HG03442 (cell line): ENCODE measurements at regions not wholly inside any gene's neighbourhood (a gene's known extent, or its start where the extent isn't known, plus 50 kb on each side); places are given as distances from the start of the nearest gene placed in this dataset.

Experiments used
- ATAC-seq: cut with Tn5 transposase; IDR thresholded peaks from one replicate; pipeline ENCODE4 v1.9.1; 2021; ENCODE audit warnings: mild to moderate bottlenecking, moderate library complexity; ENCODE audit not compliant: unreplicated experiment

DNA sequence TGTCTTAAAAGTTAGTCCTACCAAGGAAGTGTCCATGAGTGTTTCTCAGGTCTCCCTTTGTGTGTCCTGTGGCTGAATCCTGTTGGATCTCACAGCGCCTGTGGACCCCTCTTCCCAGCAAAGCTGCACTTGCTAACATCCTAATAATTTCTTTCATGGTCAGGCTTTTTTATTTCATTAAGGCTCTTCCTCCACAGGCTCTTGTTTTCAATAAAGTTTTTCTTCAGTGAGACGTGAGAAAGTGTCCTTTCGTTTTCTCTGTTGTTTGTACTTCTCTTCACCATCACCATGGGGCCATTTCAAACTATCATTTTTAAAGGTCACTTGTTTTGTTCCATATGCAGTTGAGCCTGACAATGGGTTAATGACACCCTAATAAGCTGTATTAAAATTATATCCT, 231.5 kb downstream of the LMO4 start:
- no peak for ATAC-seq

DNA sequence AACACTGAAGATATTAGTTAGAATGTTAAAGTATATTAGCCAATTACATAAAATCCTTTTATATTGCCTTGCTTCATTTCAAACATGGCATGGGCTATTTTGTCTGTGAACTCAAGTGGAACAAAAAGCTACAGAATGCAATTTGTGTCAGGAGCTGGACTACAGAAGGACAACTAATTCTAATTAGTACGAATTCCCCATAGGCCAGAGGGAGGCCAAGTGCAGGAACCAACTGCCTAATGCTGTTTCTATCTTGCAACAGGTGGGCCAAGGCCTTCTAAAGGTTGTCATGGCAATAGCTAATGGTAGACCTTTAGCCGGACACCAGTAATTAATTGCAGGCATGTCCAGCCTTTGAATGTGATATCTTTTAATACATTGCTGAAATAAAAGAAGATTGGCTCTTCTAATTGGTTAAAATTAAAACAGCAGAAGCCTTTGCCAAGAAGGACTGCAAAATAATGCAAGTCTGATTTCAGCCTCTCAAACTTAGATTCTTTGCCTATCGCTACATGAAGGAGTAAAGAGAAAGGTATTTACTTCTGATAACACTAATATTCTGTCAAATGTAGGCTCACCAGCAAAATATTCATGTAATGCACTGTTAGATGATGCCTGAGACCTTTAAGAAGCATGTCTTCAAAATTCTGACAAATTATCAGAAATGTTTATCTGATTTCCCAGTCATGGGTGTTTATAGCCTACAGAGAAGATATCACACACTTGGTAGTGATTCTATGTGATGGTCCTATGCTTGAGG, 232.1 kb downstream of the LMO4 start:
- no peak for ATAC-seq

DNA sequence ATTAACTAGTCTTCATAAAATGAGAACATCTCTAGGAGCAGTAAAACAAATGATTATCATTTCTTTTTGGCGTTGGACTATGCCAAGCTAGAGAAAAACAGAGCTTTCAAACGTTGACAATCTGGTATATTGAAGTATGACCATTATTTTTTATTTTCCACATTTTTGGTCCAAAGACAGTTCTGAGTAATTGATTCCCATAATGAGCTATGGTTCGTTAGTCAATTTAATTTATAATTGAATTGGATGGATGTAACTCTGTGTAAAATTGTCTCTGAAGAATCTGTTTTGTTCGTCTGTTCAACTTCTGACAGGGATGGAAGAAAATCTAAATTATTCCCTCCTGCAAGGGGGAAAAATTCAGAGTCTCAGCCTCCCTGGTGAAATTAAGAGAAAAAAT, 234.5 kb downstream of the LMO4 start:
- ATAC-seq, result no peak

DNA sequence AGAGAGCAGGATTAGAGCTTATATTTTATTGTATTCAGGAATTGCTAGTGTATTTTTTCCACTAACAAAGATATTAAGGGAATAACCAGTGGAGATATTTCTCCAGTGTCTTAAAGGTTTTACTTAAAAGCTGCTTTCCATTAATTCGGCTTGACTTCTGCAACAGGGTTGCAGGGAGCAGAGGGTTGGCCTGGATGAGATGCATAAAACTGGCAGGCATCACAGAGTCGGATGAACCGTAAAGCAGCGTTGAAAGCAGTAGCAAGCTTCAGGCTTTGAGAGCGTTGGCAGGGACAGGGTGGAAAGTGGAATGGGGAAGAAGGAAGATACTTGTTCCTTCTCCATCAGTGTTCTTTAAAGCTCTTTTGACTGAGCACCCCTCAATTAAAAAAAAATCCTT, 237.2 kb downstream of the LMO4 start:
- ATAC-seq, result no peak

DNA sequence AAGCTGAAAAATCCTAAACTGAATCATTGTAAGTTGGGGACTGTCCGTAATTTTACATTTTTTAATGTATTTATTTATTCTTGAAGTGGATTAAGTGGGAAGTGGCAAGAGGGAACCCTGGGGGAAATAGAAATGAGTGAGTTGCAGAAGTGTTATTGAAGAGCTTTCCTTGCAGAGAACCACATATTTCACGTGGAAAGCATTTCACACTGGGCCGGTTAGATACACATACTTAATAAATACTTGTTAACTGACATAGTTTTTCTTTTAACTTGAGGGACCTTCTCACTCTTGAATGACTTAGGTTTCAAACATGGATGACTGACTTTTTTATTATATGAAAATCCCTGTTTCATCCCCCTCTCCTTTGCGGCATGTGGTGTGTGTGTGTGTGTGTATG, 239.3 kb downstream of the LMO4 start:
- ATAC-seq, result no peak

DNA sequence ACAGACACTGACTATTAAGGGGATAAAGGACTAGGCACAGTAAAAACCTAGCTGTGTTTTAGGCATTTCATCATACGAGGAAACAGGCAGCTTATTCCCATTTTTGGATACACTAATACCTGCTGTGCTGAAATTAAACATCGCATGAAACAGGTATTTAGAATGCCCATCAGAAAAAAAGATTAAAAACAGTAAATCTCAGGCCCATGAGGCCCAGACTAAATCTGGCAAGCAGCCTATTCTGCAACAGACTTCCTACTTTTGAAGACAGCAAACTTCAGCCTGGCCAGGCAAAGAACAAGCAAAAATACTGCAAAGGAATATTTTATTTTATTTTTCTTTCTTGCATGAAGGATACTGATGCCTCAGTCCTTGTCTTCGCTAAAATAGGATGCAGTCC, 240.2 kb downstream of the LMO4 start:
- ATAC-seq, result no peak

DNA sequence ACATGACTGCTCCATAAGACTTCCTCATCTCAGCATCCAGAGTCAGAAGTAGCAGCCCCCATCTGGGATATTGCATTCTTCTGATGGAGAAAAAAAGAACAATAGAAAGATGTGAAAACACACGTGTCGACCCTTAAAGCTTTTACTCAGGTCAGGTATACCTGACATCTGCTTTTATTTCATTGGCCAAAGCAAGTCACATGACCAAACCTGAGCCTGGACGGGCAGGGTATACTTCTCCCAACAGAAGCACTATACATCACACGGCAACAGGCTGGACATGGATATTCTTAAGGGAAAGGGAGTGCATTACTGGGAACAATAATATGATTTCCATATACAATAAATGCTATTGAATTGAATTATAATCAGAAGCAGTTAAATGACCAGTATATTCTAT, 243.3 kb downstream of the LMO4 start:
- ATAC-seq, result no peak

DNA sequence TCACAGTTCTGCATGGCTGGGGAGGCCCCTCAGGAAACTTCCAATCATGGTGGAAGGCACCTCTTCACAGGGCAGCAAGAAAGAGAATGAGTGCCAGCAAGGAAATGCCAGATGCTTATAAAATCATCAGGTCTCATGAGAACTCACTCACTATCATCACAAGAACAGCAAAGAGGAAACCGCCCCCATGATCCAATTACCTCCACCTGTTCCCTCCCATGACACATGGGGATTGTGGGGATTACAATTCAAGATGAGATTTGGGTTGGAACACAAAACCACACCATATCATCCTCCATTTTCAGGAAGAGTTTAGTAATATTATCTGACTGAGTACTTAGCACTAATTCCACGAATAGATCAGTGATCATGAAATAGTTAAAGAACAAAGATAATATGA, 244.2 kb downstream of the LMO4 start:
- ATAC-seq, result no peak

DNA sequence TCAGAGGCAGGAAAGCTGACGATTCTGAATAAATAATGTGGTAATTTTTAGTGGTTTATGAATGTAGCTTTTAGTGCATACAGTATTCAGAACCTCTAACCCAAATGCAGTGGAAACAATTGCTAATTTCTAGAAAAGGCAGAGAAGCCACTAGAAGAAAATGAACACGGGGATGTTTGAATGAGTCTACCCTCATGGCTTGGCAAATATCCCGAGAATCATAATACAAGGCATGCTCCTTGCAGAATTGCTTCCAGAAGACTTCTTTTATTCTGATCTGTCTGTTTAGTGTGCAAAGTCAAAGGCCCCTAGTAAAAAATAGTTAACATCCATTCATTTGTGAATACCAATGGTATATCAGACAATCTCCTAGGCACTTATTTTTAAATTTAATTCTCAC, 246.8 kb downstream of the LMO4 start:
- ATAC-seq, result no peak

DNA sequence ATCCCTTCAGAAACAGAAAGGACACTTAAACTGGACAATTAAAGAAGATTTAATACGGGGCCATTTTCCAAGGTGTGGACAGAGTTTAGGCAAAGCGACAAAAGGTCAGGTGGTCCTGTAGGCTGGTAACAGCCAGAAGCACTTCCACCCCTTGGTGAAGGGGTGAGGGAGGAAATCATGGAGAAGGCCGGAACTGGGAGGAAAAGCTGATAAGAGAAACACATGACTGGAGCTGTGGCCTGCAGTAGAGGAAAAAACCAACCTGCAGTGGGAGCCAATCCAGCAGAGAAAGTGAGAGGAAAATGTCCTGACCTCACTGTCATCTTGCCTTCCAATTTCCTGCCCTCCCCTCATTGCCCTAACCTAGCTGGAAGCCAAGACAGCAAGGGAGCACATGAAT, 249.8 kb downstream of the LMO4 start:
- ATAC-seq, result no peak

DNA sequence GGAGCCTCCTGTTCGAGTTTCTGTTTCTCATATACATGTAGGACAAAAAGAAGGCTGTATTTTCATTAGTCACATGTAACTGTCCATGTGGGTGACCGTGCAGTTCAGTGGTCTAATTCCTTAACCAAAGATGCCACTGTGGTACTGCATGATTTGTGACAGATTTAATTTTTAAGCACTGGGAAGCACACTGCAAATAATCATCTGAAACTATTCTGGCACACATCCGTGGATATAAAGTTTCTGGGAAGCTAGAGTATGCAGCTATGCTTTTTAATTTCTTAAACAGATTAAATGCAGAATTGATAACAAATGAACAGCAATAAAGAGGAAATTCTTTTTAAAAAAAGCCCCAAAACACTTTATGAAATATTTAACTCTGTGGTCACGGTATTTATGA, 254.8 kb downstream of the LMO4 start:
- no peak for ATAC-seq

DNA sequence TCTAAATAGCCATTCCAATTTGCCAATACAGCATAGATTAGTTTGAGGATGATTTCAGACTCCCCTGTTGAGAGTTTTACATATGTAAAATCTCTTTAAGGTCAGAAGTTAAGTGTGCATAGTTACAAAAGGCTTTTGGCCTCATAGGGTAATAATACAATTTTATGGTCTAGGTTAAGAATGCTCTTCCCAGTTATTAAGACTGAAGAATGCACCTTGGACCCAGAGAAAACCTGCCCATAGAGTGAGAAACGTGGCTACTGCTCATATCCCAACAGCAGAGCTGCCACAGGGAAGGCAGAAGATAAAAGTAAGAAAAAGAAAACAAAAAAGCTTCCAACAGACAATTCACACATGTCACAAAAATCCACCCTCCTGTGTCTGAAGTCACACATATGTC, 255.9 kb downstream of the LMO4 start:
- ATAC-seq, result no peak

DNA sequence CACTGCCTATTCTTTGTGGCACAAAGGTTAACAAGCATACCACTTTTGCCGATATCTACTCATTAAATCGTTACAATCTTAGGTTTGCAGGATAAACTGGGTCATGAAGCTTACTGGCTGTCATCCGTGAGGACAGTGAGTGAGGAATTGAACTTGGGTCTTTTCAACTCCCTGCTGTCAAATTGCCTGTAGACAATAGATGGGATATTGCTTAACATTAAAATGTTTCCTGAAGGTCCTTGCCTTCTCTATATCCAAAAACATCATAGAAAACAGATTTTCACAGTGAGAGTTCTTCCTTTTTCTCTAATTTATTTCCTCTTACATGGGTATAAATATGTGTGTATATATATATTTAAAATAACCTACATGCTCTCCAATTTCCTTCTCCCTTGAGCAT, 257.8 kb downstream of the LMO4 start:
- ATAC-seq, result no peak

DNA sequence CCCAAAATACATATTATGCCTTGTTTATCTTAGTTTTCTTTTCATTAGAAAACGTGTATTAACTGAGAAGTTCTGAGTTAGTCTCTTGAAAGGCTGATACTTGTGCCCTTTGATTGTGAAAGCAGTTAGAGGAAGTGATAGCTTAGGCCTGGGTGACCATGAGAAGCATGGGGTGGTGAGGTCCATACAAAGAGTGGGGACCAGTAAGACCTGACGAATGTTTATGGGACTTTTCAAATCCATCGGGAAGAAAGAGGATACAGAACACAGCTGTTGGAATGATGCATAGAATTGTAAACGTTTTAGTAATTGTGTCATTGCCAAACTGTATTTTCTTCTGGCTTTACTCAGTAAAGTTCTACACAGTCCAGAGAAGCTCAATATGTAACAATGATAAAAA, 259.8 kb downstream of the LMO4 start:
- ATAC-seq, result peak; percentile 81

DNA sequence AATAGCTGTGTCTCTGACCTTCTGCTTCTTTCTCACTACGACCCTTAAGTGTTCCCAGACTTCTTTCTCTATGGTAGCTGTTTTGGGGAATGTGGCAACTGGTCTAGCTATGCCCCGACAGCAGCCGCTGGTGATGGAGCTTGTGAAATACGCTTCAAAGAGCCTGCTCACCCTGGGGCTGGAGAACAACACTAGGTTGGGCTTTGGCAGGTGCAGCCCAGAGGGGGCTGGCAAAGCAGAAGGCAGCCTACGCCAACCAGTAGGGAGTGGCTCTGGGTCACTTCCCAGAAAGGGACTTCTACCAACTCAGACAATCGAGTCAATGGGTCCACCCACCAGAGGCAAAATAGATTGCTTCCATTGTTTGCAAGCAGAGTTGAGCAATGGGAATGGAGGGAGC, 262.8 kb downstream of the LMO4 start:
- no peak for ATAC-seq

DNA sequence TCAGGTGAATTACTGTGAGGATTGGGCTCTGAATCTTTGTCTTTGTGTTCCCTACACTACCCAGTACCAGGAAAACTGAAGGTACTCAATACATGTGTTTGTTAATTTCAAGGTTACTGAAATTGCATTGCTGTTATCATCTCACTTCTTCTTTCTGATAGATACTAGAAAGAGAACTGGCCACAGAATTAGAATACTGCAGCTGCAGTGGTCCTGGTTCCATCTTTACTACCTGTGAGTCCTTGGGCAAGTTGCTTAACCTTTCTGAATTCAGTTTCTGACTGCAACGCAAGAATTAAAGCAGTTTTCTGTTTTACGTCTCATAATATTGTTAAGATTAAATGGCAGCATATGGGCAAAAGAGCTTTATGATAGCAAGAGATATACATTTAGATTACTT, 263.5 kb downstream of the LMO4 start:
- peak; percentile 82 for ATAC-seq

DNA sequence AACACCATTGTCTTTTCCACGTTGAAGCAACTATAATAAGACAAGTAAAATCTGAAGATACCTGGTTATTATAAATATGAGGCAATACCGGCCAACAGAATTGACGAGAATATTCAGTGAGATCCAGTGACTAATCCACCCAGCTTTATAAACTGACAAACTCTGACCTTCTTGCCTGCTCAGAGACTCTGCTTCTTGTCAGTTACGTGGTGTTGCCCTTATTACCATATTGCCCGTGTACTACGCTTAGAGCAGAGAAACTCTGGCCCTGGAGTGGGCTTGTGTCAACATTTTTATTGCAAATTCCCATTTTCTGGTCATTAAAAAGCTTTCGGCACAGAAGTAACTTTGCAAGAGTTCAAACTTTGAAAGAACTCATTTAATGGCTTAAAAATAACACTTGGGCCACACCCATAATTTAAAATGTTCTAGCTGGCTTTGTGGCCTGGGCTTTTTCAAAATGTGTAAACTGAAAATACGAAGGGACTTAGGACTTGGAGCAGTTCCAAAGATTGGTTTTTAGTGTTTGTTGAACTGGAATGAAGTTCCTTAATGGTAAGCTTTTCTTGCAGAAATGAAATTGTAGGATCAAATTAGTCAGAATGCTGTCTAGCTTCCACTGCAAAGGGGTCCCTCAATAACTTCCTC, 266.2 kb downstream of the LMO4 start:
- no peak for ATAC-seq

DNA sequence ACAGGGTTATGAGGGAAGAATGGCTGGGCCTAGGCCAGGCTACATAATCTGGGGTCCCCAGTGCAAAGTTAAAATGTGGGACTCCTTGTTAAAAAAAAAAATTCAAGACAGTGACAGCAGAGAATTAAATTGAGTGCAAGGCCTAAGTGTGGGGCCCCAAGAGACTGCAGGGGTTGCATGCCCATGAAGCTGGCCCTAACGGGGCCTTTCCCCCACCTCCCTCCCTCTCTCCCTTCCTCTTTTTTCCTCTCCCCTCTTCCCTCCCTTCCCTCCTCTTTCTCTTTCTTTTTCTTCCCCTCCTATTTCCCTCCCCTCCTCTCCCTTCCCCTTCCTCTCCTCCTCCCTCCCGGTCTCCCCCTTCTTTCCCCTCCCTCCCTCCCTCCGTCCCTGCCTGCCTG, 266.7 kb downstream of the LMO4 start:
- no peak for ATAC-seq

DNA sequence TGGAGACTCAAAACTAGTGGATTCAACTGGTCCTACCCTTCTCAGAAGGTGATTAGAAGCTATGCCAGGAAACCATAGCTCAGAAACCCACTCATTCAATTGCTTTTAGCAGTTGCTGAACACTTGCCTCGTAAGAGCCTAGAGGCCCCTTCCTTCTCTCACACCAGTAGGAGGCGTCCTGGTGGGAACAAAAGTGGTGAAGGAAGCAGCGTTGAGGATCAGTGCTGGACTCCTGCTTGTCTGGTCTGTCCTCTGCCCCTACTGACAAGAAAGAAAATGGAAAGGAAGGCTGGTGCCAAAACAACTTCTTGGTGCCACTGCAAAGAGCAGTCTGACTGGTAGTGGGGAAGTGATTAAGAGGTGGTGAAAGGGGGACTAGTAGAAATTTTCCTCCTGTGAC, 269.7 kb downstream of the LMO4 start:
- no peak for ATAC-seq

DNA sequence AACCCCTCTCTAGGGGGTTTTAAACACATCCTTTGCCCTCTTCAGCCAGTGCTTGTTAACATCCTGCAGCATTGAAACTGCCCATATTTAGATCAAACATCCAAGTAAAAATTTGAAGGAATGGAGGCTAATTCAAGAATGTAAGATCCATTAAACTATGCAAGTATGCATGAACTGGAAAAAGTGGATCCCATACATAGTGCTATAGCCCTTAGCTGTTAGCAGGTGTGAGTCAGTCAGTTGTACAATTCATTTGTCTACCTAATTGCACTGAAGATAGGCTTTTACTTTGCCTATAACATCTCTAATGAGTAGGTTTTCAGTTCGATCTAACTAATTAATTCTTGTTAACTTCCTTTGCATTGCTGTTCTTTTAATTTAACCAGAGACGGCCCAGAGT, 270.9 kb downstream of the LMO4 start:
- no peak for ATAC-seq

DNA sequence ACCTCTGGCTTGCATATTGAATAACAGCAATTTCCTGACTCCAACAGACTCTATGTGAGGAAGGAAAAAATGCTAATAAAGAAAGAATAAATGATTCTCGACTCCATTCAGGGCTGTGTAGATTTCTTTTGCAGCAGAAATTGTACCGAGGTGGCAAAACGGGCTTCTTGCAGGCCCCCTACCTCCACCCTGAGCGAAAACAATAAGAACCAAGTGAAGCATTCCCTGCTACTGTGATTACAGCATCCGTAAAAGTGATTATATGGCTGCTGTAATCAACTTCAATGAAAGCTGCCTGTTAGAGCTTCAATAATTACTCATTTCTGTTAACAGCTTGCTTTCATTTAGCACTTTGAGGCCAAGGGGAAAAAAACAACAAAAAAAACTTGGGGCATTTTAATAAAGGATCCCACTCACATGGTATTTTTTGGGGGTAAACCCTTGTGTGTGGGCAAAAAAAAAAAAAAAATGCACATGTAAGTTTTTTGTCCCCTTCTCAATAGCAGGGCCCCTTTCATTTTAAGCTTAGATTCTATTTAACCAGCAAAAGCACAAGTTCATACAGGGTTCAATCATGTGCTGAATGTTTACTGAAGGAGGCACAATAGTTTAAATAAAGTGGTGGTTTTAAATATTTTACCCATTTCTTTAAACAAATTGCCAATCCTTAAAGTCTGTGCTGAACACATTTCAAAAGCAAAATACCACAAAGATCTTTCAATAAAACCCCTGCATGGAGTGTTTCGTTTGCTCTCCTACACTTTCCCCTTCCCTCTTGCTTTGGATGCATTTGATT, 271.6 kb downstream of the LMO4 start:
- no peak for ATAC-seq

DNA sequence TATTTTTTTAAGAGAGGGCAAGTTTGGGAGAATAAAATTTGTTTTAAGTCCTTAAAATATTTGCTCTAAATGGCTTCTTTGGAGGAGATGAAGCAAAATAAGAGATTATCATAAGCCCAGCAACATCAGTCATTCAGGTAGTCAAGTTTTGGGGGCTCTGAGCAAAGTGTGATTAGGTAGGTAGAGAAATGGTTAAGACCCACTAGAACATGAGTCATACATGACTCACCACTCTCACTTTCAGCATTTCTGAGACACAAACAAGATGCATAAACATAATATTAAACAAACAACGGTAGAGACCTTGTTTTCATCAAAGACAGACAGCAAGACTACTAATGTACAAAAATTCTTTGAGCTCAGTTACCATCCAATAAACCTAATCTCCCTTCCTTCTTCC, 272.2 kb downstream of the LMO4 start:
- no peak for ATAC-seq
